HCT116 (cell line): ENCODE measurements at regions not wholly inside any gene's neighbourhood (a gene's known extent, or its start where the extent isn't known, plus 50 kb on each side); places are given as distances from the start of the nearest gene placed in this dataset.

Experiments used
- CTCF ChIP-seq, 3 experiments: fragments of 200-600 bp in 1 of 3; sonication (generic) in 1 of 3; IDR thresholded peaks in 2 of 3; conservative IDR thresholded peaks in 1 of 3; 2 replicates each; pipeline ENCODE4 v1.5.1; 2012 to 2017; ENCODE audit warnings: low read depth in 2 of 3, low read length in 2 of 3, antibody characterized with exemption in 1 of 3, borderline replicate concordance in 1 of 3, control low read depth in 1 of 3, mild to moderate bottlenecking in 1 of 3, mixed read lengths in 1 of 3, mixed run types in 1 of 3, moderate library complexity in 1 of 3; ENCODE audit not compliant: insufficient read depth in 1 of 3
- EZH2 ChIP-seq: fragments of 200-600 bp; sonication (generic); IDR thresholded peaks from 2 replicates; pipeline ENCODE4 v1.6.1; 2017; ENCODE audit warnings: antibody characterized with exemption, mixed run types
- JUND ChIP-seq: IDR thresholded peaks from 2 replicates; pipeline ENCODE4 v1.6.1; 2012
- MAX ChIP-seq: IDR thresholded peaks from 2 replicates; pipeline ENCODE4 v1.6.1; 2012
- POLR2A ChIP-seq: IDR thresholded peaks from 2 replicates; pipeline ENCODE4 v1.7.0; 2011; ENCODE audit warnings: borderline replicate concordance; ENCODE audit not compliant: insufficient read depth, insufficient read length; ENCODE audit errors: extremely low read depth
- POLR2AphosphoS5 ChIP-seq: IDR thresholded peaks from 2 replicates; pipeline ENCODE4 v1.6.1; 2011; ENCODE audit warnings: mild to moderate bottlenecking, low read depth, low read length, moderate library complexity
- REST ChIP-seq: IDR thresholded peaks from 2 replicates; pipeline ENCODE4 v1.6.1; 2012; ENCODE audit warnings: low read depth
- SRF ChIP-seq: IDR thresholded peaks from 2 replicates; pipeline ENCODE4 v1.6.1; 2012; ENCODE audit warnings: low read depth
- ZBTB33 ChIP-seq: IDR thresholded peaks from 2 replicates; pipeline ENCODE4 v1.6.1; 2011; ENCODE audit warnings: mild to moderate bottlenecking, low read length, moderate library complexity; ENCODE audit not compliant: insufficient replicate concordance; ENCODE audit errors: extremely low read depth

- TF ChIP-seq JUND (no peak), CTCF (IDR thresholded peaks at IDR 0.05 in 2 of 3, conservative IDR thresholded peaks at IDR 0.05 in 1 of 3; ENCODE audit: borderline replicate concordance in 1 of 3, insufficient read depth in 1 of 3, low read depth in 2 of 3, low read length in 2 of 3) (no peak), POLR2A (no peak), EZH2 (no peak), ZBTB33 (no peak), SRF (no peak), MAX (no peak), POLR2AphosphoS5 (no peak), REST (no peak)
These were observed 138.4 kb upstream of the HNRNPA3 start for GRCh38 chr2:177074099-177074710.
